ENCODE measurements at regions not wholly inside any gene's neighbourhood (a gene's known extent, or its start where the extent isn't known, plus 50 kb on each side); places are given as distances from the start of the nearest gene placed in this dataset.

GRCh38 chr3:171528102-171528501 is 67.9 kb upstream of the TNIK start:
- no peaks in the 10 kb centered on the region for H3K36me3 Mint-ChIP-seq (ENCODE audit: insufficient read depth in 1 of 3, low read depth in 3 of 3)
- no peak overlapping the region for H4K5ac ChIP-seq (ENCODE audit: insufficient read length, low read depth, low read length)
- H3K9me3 Mint-ChIP-seq = no peaks in the 10 kb centered on the region

More at GRCh38 chr3:171528102-171528501, 67.9 kb upstream of the TNIK start:
- Histone ChIP-seq H4K91ac (ENCODE audit: insufficient read length, low read depth, low read length) (no peak overlapping the region), H2BK5ac (ENCODE audit: insufficient read length, low read length) (no peak overlapping the region), H3K4me2 (ENCODE audit: insufficient read depth, insufficient read length, low read length) (no peak overlapping the region), H3K9ac (ENCODE audit: extremely low read depth, insufficient read length, low read length) (no peak overlapping the region), H2BK20ac (ENCODE audit: low read depth, low read length, poor library complexity, severe bottlenecking) (no peak overlapping the region), H3K9me3 (ENCODE audit: control insufficient read depth, low read depth, low read length) (no peaks in the 10 kb centered on the region), H4K20me1 (ENCODE audit: control insufficient read depth, insufficient read depth, insufficient read length) (no peaks in the 10 kb centered on the region), H2AFZ (ENCODE audit: low read length) (no peak overlapping the region), H3K79me2 (ENCODE audit: insufficient read depth, low read length) (0 out of 2 replicates have a peak, but pooled peaks cover 1% of the 10 kb centered on the region), H3K27ac (ENCODE audit: insufficient read length, low read depth, low read length) (no peak overlapping the region), H2BK120ac (ENCODE audit: low read depth, low read length, poor library complexity, severe bottlenecking) (no peak overlapping the region), H3K27me3 (ENCODE audit: insufficient read depth, low read length) (no peaks in the 10 kb centered on the region), H3K18ac (ENCODE audit: insufficient read length, low read depth, low read length) (no peak overlapping the region), H3T11ph (ENCODE audit: low read length) (no peak overlapping the region), H3K79me1 (ENCODE audit: insufficient read depth, low read depth, low read length, poor library complexity, severe bottlenecking) (no peaks in the 10 kb centered on the region), H2AK5ac (ENCODE audit: insufficient read length, low read length) (no peak overlapping the region), H3K23ac (ENCODE audit: insufficient read length, low read depth, low read length) (no peak overlapping the region), H2BK12ac (ENCODE audit: insufficient read length, low read depth, low read length) (no peak overlapping the region), H2BK15ac (ENCODE audit: low read depth, low read length) (no peak overlapping the region), H3K23me2 (ENCODE audit: insufficient read length, low read depth, low read length, poor library complexity, severe bottlenecking) (no peaks in the 10 kb centered on the region), H4K8ac (replicated peaks; ENCODE audit: insufficient read length, low read depth, low read length) (no peak overlapping the region), H3K14ac (ENCODE audit: insufficient read depth, low read length) (no peak overlapping the region), H3K56ac (ENCODE audit: insufficient read length, low read depth, low read length) (no peak overlapping the region), H3K4ac (ENCODE audit: low read depth, low read length) (no peak overlapping the region), H3K4me1 (ENCODE audit: insufficient read depth, low read length) (peaks cover 4% of the 10 kb centered on the region; the same call in 1 of the 2 replicates)
- WGBS (ENCODE audit: extremely low coverage, insufficient read length, low lambda C conversion rate) = no CpG with 5 or more reads among the region's 2 CpGs
- Mint-ChIP-seq H3K4me3 (no peak overlapping the region), H3K4me1 (peaks cover 9% of the 10 kb centered on the region in 2 experiments), H3K27ac (no peak overlapping the region), H3K27me3 (ENCODE audit: low read depth) (no peaks in the 10 kb centered on the region)
- no peak for DNase-seq
- TF ChIP-seq CTCF (conservative IDR thresholded peaks at IDR 0.05) = no peak
